ENCODE measurements at regions not wholly inside any gene's neighbourhood (a gene's known extent, or its start where the extent isn't known, plus 50 kb on each side); places are given as distances from the start of the nearest gene placed in this dataset.

DNA sequence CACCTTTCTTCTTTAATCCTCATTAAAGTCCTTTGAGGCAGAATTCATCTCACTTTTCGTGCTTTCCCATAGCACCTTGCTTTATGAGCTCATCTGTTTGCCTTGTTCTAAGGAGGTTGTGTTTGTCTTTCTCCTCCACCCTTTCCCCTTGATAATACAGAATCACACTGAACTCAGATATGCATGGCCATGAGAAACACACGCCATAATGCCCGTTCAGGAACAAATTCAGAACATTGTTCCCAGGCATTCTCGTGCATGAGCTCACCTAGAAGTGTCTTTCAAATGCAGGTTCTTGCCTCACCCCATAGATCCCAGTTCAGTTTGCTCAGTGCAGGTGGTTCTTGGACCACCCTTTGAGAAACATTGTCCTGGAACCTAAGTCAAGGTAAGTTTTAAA is 71.1 kb downstream of the TMEM114 start:
- DNase-seq, result no peak

DNA sequence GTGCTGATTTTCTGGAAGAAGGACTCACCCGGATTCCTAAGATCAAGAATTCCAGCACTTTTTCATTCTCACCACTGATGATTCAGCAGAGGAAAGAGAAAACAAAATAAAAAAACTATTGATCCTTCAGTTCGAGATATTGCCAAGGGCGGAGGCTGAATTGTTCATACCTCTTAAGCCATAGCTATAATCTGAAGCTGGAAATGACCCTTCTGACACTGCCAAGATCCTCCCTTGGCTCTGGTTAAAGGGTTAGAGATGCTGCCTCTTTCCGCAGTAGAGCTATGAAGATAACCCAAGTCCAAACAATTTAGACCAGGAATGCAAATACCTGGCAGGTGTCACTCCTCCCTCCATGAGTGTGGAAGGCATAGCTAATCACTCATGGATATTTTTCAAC is 73.0 kb downstream of the TMEM114 start:
- DNase-seq, result no peak

DNA sequence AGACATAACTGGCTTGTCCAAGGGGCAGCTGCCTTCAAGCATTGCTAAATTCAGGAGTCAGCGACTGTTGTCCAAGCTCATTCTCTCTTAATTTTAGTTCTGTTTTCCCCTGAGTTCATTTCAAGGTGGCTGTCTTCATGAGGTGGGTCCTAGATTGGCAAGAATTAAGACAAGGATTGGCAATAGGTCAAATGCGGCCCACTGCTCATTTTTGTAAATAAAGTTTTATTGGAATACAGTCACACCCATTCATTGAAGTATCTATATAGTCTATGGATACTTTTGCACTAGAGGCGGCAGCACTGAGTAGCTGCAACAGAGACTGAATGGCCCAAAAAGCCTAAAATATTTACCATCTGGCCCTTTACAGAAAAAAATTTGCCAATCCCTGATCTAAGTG is 73.8 kb downstream of the TMEM114 start:
- no peak for DNase-seq

DNA sequence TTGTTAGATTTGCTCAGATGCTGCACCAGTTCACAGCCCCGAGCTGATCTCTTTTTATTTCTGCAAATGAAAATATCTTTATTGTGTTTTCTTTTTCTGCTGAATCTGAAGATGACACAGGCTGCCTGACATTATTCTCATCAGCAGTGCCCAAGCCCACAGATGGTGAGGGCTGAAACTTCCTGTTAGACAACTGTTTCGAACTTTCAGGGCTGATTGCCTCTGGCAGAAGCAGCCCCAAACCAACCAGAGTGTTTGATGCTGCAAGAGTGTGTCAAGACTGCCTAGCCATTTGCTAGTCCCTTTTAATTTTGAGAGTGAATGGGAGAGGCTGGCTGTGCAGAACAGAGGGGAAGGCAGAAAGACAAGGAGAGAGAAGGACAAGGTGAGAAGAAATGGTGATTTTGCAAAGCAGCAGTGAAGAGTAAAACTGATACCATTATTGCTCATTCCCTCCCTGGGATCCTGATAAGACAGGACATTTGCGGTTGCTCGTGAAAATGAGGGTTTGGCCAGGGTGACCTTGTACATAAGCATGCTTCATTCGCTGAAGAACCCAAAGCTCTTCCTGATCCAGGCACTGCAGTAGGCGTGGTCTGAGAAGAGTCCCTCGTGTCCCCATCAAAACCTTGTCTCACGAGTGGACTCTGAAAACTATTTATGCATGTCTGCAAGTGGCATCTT is 77.2 kb downstream of the TMEM114 start:
- no peak for DNase-seq

DNA sequence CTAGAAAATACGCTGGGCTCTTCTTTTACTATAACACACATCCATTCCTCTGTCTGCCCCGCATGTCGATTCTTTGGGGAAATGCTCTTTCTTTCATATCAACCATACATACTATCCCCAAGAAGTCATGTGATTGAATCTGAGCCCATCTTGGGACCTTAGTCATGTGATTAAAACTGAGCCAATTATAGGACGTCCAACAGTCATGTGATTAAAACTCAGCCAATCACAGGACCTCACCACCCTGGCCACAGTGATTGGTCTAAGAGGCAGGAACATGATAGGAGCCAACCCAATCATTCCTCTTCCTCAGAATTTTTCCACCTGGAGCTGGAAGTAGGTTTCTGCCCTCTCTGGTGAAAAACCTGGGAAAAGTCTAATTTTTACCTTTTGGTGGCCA is 78.8 kb downstream of the TMEM114 start:
- DNase-seq, result no peak

DNA sequence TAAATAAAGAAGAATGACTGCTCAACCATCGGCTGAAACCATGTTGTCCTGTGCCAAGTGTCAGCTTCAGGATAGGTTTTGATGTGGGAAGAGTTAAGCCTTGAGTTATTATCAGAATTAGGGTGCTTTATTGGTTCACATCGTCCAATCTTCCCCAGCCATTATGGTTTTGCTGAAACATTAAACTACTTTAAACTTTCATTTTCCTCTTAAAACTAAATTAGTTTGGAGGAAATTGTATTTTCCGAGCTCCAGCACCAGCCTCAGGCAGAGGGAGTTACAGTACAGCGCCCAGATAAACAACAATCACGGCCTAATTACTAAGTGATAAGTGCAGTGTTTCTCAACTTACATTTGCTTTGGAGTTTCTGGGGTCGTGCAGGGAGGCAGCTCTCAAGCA is 80.2 kb downstream of the TMEM114 start:
- DNase-seq, result no peak

DNA sequence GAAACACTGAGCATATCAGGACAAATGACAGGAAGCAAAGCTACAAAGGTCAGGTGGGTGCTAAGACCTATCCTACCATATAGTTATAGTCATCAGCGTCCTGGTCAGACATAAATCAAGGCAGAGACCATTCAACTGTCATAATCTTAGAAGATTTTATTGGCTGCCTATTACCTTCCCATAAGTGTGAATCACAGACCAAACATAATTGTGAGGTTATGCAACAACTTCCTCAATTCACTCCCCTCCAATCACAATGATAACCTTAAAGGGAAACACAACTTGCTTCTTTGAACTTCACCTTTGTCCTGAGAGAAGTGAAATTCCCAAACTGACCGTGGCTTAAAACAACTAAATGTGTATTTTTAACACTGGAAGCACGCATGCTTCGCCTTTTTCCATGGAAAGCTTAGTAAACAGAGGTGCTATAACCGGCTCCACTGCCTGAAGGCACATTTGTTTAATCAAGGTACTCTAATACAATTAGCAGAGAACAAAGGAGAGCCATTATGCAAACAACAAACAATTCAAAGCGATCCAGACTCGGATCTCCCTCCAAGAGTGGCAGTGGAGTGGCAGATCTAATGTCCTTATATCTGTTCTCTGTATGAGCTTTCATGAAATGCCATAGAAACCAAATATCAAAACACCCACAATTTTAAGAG is 84.9 kb downstream of the TMEM114 start:
- DNase-seq, result no peak

DNA sequence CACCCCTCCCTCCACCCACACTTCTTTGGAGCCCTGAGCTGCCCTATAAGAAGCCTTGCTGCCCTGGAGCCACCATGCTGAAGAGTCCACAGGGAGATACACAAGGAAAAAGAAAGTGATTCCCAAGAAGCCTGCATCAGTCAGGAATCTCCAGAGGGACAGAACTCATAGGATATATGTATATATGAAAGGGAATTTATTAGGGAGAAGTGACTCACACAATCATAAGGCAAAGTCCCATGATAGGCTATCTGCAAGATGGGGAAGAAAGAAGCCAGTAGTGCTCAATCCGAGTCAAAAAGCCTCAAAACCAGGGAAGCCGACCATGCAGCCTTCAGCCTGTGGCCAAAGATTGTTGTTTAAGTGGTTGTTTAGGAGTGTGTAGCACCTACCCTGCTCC is 87.9 kb downstream of the TMEM114 start:
- no peak for DNase-seq

DNA sequence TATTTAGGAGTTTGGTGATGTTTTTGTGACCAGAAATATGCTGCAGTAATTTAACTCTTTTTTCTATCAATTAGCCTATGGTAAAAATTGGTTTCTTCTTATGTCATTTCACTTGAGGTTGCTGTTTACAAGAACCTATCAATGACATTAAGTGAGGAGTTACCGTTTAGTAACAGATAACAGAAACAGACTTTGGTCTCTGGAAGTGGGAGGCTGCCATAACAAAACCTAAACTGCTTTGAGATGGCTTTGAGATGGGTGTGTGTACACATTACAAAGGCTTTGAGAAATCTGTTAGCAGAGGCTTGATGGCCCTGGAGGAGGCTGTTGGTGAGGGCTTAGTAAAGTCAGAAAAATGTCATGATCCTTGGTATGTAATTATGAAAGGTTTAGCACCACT is 90.0 kb downstream of the TMEM114 start:
- no peak for DNase-seq

DNA sequence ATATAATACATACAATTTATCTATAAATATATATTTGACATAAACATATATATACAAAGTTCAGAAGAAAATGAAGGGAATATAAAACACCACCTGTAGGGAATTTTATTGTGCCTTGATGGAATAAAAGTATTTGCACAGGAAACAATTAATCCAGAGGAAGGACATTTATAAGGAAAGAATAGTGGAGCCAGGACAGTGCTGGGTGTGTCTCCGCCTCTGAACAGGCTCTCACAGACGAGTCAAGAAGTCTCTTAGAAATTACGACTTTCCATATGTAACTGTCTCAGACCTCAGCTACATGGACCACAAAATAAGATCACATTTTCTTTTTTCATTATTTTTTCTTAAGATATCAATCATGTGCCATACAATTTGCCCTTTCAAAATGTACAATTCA is 93.9 kb downstream of the TMEM114 start:
- no peak for DNase-seq

DNA sequence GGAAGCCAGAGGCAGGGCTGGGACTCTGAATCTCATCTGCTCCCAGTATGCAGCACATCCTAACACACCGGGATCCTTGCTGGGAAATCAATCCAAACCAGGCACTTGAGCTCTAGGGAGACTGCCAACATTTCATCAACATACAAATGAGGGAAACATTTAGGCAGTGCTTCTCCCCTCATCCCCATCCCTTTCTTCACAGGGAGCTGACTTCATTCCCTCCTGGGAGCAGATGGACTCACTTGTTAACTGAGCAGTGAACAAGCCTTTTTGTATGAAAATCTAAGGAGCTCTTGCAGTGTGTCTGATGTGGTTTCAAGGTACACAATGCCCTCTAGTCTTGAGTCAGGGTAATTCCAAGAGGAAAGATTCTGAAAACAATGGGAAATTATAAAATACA is 96.3 kb downstream of the TMEM114 start:
- DNase-seq, result no peak

DNA sequence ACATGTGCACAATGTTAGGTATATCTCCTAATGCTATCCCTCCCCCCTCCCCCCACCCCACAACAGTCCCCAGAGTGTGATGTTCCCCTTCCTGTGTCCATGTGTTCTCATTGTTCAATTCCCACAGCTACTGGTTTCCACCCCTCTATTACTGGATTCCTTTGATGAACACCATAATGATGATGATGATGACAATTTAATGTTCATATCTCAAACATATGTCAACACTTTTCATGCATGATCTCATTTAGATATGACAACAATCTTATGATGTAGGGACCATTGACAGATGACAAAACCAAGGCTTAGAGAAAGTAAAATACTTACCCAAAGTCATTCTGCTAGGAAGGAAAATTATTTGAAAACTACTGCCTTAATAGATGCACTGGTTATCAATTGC is 97.6 kb downstream of the TMEM114 start:
- no peak for DNase-seq

DNA sequence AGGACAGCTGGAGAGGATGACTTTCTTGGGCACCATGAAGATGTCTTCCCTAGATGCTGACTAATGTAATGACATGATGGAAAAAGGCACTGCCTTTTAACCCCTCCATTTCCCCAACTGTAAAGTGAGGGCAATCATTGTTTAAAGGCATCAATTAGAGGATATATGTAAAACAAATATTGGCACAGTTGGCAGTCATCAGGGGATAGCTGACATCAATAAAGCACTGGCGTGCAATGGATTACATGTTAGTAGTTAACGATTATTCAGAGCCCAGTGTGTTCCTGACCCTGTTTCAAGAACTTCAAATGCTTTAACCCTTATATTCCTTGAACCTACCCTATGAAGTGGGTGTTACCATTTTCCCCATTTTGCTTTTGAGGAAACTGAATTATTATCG is 100.7 kb downstream of the TMEM114 start:
- no peak for DNase-seq

DNA sequence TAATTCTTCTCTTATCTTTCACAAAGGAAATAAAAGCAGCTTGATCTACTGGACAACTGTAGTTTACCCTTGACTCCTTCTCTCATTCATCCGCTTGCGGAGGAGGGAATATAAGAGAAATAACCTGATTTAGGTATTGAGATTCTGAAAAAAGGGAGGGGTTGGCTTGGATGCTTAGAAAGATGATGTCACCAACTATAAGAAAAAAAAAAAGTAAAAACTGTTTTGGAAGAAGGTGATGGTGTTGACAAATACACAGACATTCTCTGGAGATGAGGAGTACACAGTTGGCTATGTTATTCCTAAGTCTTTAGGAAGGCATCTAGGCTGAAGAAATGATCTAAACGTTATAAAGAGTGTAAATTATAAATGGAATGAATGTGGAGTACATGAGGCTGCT is 103.3 kb downstream of the TMEM114 start:
- DNase-seq, result no peak

DNA sequence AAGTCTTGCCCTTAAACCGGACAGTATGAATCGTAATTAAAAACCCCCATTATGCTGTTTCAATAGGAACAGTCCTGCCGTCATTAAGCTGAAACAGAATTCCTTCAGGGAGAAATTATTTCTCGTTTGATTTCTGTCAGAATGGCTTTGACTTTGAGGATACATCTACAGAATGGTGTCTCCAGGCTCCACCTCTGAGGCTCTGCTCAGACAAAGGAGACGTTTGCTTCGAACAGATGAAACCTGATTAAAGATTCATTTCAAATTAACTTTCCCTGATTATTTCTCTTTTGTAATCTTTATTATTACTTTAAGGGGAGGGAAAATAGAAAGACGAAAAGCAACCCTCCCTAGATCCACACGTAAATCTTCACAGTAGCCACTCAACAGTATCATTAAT is 106.9 kb downstream of the TMEM114 start:
- no peak for DNase-seq

DNA sequence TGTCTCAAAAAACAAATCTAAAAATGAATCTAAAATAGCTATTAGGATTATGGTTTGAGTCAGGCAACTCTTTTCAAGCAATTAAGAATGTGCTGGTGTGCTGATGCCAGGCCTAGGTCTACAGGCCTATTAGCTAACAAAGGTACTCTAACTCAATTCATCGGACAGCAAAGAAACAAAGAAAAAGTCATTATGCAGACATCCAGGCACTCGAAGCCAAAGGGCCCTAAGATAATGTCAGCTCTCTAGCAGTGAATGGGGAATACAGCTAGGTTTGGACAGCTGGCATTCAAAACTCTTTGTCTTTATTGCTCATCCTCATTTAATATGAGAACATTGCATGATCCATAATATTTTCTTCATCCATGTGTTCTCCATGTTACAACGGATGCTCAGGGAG is 108.5 kb downstream of the TMEM114 start:
- DNase-seq, result no peak

DNA sequence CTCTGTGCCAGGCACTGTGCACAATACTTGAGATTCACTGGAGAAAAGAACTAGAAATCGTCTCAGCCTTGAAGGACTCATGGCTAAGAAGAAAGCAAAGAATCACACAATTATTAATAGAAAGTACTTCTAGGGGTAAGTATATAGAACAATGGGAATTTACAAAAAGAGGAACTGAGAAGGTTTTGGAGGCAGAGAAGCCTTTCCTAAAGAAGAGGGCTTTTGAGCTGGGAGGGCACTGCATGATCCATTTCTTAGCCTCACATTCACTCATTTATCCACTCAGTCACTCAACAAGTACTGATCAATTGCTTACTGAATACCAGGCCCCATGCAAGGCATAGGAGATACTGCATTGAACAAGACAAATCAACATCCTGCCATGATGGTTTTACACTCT is 113.5 kb downstream of the TMEM114 start:
- DNase-seq, result no peak

DNA sequence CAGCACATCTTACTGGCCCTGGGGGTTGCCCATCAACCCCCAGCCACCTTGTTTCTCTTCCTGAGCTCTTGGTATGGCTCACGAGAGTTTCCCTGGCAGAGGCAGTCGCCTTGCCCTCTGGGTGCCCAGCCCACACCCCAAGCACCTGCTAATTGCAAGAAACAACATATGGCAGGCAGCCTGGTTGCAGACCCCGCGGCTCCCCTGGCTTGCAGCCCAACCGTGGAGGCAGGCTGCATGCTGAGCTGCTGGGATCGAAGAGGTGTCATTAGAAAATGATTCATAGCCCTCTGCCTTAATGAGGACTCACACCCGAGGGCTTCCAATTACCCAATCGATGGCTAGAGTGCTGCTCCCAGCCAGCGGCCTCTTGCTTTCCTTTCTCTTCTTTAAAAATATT is 115.7 kb downstream of the TMEM114 start:
- DNase-seq, result no peak

DNA sequence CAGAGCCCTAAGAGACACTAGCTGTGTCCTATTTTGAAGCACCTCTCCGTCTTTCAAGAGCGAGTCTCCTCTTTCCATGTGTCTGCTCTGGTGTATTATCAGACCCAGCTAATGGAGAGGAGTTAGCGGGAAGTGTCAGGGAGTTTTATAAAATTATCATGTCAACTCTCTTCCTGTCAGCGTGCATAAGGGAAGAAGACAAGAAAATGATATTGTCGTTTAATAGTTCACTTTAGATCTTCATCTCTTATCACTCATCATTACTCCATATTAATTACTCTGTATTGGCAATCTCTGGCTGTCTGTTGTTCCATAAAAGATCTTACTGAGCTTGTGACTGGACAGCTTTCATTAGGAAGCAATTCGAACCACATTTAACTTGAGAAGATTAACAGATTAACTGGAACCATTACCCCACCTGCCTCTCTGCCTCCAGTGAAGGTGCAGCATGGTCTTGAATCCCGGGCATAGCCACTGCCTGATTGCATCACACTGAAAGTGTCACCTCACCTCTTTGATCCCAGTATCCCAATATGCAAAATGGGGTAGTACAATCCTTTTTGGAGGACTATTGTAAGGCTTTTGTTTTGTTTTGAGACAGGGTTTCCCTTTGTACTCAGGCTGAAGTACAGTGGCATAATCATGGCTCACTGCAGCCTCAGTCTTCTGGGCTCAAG is 121.1 kb downstream of the TMEM114 start:
- DNase-seq, result no peak

DNA sequence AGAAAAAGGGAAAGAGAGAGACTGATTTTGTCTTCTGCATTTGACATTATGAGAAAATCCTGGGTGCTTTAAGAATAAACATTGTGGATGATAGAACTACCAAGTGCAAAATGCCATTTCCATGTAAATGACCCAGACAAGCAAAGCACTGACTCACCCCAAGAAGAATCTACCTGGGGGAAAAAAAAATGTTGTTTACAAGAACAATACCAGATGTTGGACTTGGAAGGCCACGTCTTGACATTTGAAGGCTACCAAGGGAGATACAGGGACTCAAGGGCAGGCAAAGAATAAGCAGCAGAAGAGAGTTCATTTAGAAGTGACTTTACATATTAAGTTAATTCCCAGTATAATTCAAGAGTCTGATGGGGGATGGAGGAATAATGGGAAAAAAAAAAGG is 125.3 kb downstream of the TMEM114 start:
- DNase-seq, result no peak

DNA sequence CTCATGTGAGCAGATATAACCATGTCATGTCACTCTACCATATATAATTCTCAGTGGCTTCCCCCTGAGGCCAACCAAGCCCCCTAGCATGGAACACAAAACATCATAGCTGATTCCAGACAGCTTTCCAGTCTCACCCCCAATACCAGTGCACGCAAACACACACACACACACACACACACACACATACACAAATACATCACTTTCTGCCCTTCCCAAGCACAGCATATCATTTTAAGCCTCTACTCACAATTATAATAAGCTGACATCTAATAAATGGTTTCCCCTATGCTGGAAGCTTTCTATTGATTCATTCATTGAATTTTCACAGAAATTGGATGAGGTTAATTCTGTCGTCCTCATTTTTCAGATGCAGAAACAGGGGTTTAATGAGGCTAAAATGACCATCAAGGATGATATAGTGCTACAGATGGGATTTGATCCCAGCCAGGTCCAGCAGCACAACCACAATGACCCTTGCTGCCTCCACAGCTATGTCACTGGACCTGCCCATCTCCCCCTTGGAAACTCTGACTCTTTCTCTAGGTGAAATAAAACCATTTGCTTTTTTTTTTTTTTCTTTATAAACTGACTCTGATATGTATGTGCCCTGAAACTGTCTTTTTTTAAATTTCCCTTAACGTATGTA is 131.1 kb downstream of the TMEM114 start:
- DNase-seq, result no peak

DNA sequence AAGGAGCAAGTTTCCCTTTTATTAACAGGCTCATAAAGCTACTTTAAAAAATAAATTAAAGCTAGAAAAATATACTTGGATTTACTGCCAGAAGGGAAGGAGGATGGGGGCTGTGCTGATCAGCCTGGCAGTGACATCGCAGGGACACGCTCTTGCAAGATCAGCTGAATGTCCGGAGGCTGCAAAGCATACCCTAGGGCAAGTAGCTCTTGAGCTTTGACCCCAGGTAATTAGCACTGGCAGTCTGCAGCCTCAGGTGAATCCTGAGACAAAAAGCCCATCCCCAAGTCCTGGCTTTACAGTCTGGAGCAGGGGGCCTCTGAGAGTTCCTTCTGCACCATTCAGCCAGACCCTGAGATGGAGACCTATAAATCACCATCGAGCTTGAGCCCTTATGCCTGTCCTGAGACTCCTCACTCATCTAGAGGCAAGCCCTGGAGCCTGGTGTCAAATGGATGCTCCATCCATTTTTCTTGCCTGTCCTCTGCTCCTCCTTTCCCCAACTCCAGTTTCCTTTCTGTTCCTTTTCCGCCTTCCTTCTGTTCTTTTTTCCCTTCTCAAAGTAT is 131.7 kb downstream of the TMEM114 start:
- no peak for DNase-seq

DNA sequence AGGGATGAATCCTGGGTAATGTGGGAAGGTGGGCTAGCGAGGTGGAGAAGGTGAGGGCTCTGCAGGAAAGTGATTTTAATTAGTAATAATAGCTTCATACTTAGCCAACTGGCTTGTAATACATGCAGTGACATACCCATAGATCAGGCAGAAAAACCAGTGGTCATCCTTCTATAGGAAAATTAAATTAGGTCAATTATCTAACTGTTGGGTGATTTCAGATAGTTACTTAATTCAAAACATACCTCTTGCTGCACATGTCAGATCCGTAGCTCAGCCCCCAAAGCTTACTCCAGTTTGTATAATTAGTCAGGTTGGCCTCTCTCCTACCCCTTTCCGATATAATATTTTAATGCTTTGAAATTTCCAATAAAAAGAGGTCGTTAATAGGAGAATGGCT is 137.0 kb downstream of the TMEM114 start:
- DNase-seq, result no peak

DNA sequence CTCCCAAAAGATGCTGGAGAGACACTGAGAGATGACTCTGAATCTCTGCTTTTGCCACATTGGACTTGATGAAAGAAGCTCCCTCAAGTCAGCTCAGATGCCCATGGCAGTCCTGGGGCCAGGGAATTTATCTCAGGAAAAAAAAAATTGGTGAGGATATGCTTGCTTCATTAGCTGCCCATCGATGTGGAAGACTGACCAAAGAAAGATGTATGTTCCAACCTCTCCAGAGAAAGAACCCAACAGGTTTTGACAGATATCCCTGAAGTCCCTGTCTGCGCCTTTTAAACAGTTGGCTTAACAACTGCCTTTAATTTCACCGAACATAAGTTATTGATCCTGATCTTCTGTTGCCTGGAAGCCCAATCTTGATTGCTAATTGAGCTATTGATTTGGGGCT is 137.4 kb downstream of the TMEM114 start:
- no peak for DNase-seq
